A673 (cell line): ENCODE measurements at regions not wholly inside any gene's neighbourhood (a gene's known extent, or its start where the extent isn't known, plus 50 kb on each side); places are given as distances from the start of the nearest gene placed in this dataset.

Experiments
- CTCF ChIP-seq: fragments of 300-800, 200-600 bp; sonication (generic); conservative IDR thresholded peaks from 2 replicates; pipeline ENCODE4 v1.5.1; 2017; ENCODE audit warnings: low read depth, mild to moderate bottlenecking, antibody characterized with exemption, low read length, moderate library complexity, mixed read lengths
- EZH2 ChIP-seq: fragments of 200-600 bp; sonication (generic); IDR thresholded peaks from 2 replicates; pipeline ENCODE4 v1.6.1; 2017; ENCODE audit warnings: borderline replicate concordance, low read depth, mild to moderate bottlenecking, mixed read lengths, antibody characterized with exemption, low read length; ENCODE audit not compliant: poor library complexity, severe bottlenecking

- TF ChIP-seq CTCF (no peak), EZH2 (no peak)
These were observed 141.1 kb downstream of the NDUFA10 start for GRCh38 chr2:239884051-239884405.
